IPS-11a (cell line): ENCODE measurements at regions not wholly inside any gene's neighbourhood (a gene's known extent, or its start where the extent isn't known, plus 50 kb on each side); places are given as distances from the start of the nearest gene placed in this dataset.
"Not testable (repeated sequence)": the region's sequence is repeated elsewhere in the genome, so short reads cannot be mapped to it uniquely, and the experiment has no call there.

Source experiments
- H3K4me3 ChIP-seq: one replicate; pipeline ENCODE4 v1.5.1; 2013; ENCODE audit warnings: low read depth, low read length, control low read depth

- no peak overlapping the region for H3K4me3 ChIP-seq
Observed at GRCh38 chr3:198096015-198096414, 136.0 kb downstream of the LMLN start.

GRCh38 chr3:198097048-198097447 is 137.0 kb downstream of the LMLN start:
- no peak overlapping the region for H3K4me3 ChIP-seq

- not testable (repeated sequence) for H3K4me3 ChIP-seq
Observed at GRCh38 chr3:198098661-198099081, 138.7 kb downstream of the LMLN start.

- not testable (repeated sequence) for H3K4me3 ChIP-seq
Observed at GRCh38 chr3:198103070-198103469, 143.1 kb downstream of the LMLN start.

- no peak overlapping the region for H3K4me3 ChIP-seq
Observed at GRCh38 chr3:198106265-198106664, 146.2 kb downstream of the LMLN start.

- H3K4me3 ChIP-seq = no peak overlapping the region
Observed at GRCh38 chr3:198107840-198108734, 148.1 kb downstream of the LMLN start.

GRCh38 chr3:198109883-198110282 is 149.9 kb downstream of the LMLN start:
- H3K4me3 ChIP-seq = no peak overlapping the region

GRCh38 chr3:198112031-198112430 is 152.0 kb downstream of the LMLN start:
- H3K4me3 ChIP-seq = no peak overlapping the region

GRCh38 chr3:198113206-198114053 is 153.4 kb downstream of the LMLN start:
- peak overlapping the region; percentile 13 for H3K4me3 ChIP-seq

GRCh38 chr3:198114516-198114915 is 154.5 kb downstream of the LMLN start:
- not testable (repeated sequence) for H3K4me3 ChIP-seq

GRCh38 chr3:198122184-198122583 is 162.2 kb downstream of the LMLN start:
- H3K4me3 ChIP-seq = not testable (repeated sequence)

- H3K4me3 ChIP-seq = not testable (repeated sequence)
Observed at GRCh38 chr3:198137038-198137835, 177.2 kb downstream of the LMLN start.

GRCh38 chr3:198138205-198138604 is 178.2 kb downstream of the LMLN start:
- not testable (repeated sequence) for H3K4me3 ChIP-seq

- H3K4me3 ChIP-seq = not testable (repeated sequence)
Observed at GRCh38 chr3:198139037-198139436, 179.0 kb downstream of the LMLN start.

- not testable (repeated sequence) for H3K4me3 ChIP-seq
Observed at GRCh38 chr3:198139513-198140167, 179.6 kb downstream of the LMLN start.

- not testable (repeated sequence) for H3K4me3 ChIP-seq
Observed at GRCh38 chr3:198143300-198144137, 183.5 kb downstream of the LMLN start.

- not testable (repeated sequence) for H3K4me3 ChIP-seq
Observed at GRCh38 chr3:198145231-198145784, 185.3 kb downstream of the LMLN start.

GRCh38 chr3:198146070-198146469 is 186.1 kb downstream of the LMLN start:
- H3K4me3 ChIP-seq = not testable (repeated sequence)

GRCh38 chr3:198146559-198147164 is 186.6 kb downstream of the LMLN start:
- not testable (repeated sequence) for H3K4me3 ChIP-seq
